Activated naive CD4-positive, alpha-beta T cell treated with anti-CD3 and anti-CD28 coated beads for 36 hours (primary cell): ENCODE measurements at regions not wholly inside any gene's neighbourhood (a gene's known extent, or its start where the extent isn't known, plus 50 kb on each side); places are given as distances from the start of the nearest gene placed in this dataset.
"Not testable (repeated sequence)": the region's sequence is repeated elsewhere in the genome, so short reads cannot be mapped to it uniquely, and the experiment has no call there.

ENCODE experiments used
- CTCF ChIA-PET: fragments of 350-600 bp; sonication (Branson Sonifier 250); formaldehyde crosslinking; loops from one replicate; lab custom pipeline; 2021; ENCODE audit warnings: antibody characterized with exemption; lab: Charles Lee
- DNase-seq: peaks from one replicate; pipeline ENCODE4 v3.0.0-alpha.2; 2020
- H3K27ac Mint-ChIP-seq: one replicate; pipeline ENCODE4 v1.8.0; 2021; ENCODE audit warnings: mild to moderate bottlenecking, mixed read lengths
- H3K27me3 Mint-ChIP-seq: one replicate; pipeline ENCODE4 v1.8.0; 2021; ENCODE audit warnings: low read depth, mixed read lengths
- H3K36me3 Mint-ChIP-seq: one replicate; pipeline ENCODE4 v1.8.0; 2021; ENCODE audit warnings: low read depth, mixed read lengths
- H3K4me1 Mint-ChIP-seq: one replicate; pipeline ENCODE4 v1.8.0; 2021; ENCODE audit warnings: low read depth, mixed read lengths
- H3K4me3 Mint-ChIP-seq: one replicate; pipeline ENCODE4 v1.8.0; 2021; ENCODE audit warnings: mild to moderate bottlenecking, moderate library complexity, mixed read lengths
- H3K9me3 Mint-ChIP-seq: one replicate; pipeline ENCODE4 v1.8.0; 2021; ENCODE audit warnings: mixed read lengths
- intact Hi-C: fragments of 100-400 bp; cut with micrococcal nuclease; formaldehyde crosslinking; loops from one replicate; pipeline ENCODE4 v1.15.1; 2023

DNA sequence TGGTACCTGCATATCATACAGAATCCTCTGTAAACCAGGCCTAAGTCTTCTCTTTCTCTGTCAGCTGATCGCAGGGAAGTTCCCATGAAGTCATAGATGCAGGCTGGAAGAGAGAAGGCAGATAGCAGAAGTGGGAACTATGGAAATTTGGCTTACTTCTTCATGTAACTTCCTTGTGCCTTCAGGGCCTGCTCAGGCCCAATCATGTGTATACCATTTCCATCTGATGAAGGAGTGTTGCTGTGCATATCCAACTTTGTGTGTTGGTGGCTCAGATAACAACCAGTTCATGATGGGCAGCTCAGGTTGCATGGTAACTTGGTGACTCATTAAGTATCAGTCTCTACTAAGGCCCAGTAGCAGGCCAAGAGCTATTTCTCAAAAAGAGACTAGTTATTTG is 53.1 kb upstream of the CEP295 start:
- no peaks in the 10 kb centered on the region for H3K36me3 Mint-ChIP-seq
- H3K9me3 Mint-ChIP-seq, result no peaks in the 10 kb centered on the region
- peaks cover 1% of the 10 kb centered on the region for H3K27me3 Mint-ChIP-seq
- DNase-seq, result no peak
- intact Hi-C loops, result no loop called here
- H3K27ac Mint-ChIP-seq, result no peak overlapping the region
- H3K4me3 Mint-ChIP-seq, result no peak overlapping the region
- no peaks in the 10 kb centered on the region for H3K4me1 Mint-ChIP-seq
- CTCF ChIA-PET, result no interaction called here

DNA sequence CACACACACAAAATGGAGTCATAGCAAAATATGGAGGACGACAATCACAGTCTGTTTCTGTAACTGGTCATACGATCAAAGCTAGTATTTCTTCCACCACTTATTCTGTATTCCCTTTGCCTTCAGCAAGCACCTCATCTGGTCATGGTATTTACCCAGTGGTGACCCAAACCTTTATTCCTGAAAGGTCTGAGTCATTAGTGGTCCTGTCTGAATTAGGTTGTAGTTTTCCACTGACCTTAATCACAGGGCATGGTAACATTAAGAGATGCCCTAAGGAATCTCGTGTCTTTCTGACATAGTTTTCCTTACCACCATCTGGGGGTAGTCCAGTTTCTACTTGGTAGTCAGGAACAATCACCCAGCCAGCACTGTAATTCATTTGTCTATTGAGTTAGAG is 54.8 kb upstream of the CEP295 start:
- Mint-ChIP-seq H3K4me3 (no peak overlapping the region), H3K36me3 (no peaks in the 10 kb centered on the region), H3K4me1 (no peaks in the 10 kb centered on the region), H3K9me3 (no peaks in the 10 kb centered on the region), H3K27ac (no peak overlapping the region), H3K27me3 (peaks cover 3% of the 10 kb centered on the region)
- CTCF ChIA-PET, result no interaction called here
- no peak for DNase-seq
- intact Hi-C loops, result no loop called here

DNA sequence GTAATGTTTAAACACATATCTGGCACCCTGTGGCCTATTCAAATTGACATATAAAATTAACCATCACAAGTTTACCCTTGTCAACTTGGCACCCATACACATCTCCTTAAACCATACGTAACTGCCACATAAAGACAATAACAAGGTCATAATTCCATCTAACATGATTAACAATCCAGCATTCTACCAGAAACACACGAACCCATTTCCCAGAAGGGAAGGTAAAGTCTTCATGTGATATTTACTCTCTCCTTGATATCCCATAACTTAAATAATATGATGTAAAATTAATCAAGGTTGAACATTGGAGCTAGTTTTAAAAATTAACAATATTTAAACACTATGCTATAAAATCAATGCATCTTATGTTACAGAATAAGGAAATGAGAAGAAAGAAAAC is 55.2 kb upstream of the CEP295 start:
- H3K36me3 Mint-ChIP-seq, result no peaks in the 10 kb centered on the region
- peaks cover 3% of the 10 kb centered on the region for H3K27me3 Mint-ChIP-seq
- no peaks in the 10 kb centered on the region for H3K4me1 Mint-ChIP-seq
- H3K4me3 Mint-ChIP-seq, result no peak overlapping the region
- CTCF ChIA-PET, result no interaction called here
- intact Hi-C loops, result no loop called here
- no peak for DNase-seq
- no peak overlapping the region for H3K27ac Mint-ChIP-seq
- no peaks in the 10 kb centered on the region for H3K9me3 Mint-ChIP-seq

DNA sequence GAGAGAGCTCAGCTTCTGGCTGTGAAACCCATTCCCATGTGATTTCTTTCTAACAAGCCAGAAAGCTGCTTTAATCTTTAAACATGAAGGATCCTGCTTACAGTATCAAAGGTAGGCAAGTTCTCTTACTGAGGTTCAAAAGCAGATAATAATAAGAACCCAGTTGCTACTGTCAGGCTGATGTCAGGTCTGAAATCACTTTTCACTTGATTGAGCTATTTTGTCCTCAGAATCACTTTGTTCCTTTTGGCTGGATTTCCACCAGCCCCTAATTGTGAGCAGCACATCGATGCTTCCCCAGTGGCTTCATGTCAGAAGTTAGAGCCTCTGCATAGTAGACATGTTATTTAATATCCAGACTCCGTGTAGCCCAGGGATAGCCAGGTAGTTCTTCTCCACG is 55.8 kb upstream of the CEP295 start:
- intact Hi-C loops, result no loop called here
- no peaks in the 10 kb centered on the region for H3K9me3 Mint-ChIP-seq
- no peak for DNase-seq
- CTCF ChIA-PET, result no interaction called here
- no peaks in the 10 kb centered on the region for H3K36me3 Mint-ChIP-seq
- H3K27ac Mint-ChIP-seq, result no peak overlapping the region
- H3K4me1 Mint-ChIP-seq, result no peaks in the 10 kb centered on the region
- peaks cover 4% of the 10 kb centered on the region for H3K27me3 Mint-ChIP-seq
- H3K4me3 Mint-ChIP-seq, result no peak overlapping the region

DNA sequence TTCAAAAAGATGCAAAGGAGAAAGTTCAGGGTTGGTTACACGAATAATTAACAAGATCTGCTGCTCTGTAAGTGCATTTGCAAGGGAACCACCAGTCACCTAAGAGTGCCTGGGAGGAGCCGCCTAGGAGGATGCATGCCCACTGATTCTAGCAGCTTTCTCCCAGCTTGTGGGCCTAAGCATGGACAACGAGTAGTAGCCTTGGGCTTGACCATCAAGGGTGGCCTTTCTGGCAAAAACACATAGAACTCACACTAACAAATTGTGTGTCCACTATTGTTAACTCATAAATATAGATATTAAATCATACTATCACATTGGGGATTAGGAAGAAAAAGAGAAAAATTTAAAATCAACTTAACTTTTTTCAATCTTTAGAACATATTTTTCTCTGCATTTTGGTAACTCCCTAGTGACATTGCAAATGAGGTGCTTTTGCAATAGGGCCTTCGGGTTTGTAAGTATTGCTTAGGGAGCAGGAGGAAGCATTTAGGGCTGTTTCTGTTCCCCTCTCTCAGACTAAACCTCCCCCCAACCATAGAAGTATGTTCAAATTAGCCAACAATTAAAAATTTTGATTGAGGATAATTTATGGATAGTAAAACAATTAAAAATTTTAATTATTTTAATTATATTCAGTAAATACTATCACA is 57.3 kb upstream of the CEP295 start:
- intact Hi-C loops, result no loop called here
- CTCF ChIA-PET, result no interaction called here
- H3K4me1 Mint-ChIP-seq, result no peaks in the 10 kb centered on the region
- no peak overlapping the region for H3K27ac Mint-ChIP-seq
- no peak overlapping the region for H3K4me3 Mint-ChIP-seq
- no peak for DNase-seq
- H3K27me3 Mint-ChIP-seq, result peaks cover 5% of the 10 kb centered on the region
- no peaks in the 10 kb centered on the region for H3K36me3 Mint-ChIP-seq
- H3K9me3 Mint-ChIP-seq, result no peaks in the 10 kb centered on the region

DNA sequence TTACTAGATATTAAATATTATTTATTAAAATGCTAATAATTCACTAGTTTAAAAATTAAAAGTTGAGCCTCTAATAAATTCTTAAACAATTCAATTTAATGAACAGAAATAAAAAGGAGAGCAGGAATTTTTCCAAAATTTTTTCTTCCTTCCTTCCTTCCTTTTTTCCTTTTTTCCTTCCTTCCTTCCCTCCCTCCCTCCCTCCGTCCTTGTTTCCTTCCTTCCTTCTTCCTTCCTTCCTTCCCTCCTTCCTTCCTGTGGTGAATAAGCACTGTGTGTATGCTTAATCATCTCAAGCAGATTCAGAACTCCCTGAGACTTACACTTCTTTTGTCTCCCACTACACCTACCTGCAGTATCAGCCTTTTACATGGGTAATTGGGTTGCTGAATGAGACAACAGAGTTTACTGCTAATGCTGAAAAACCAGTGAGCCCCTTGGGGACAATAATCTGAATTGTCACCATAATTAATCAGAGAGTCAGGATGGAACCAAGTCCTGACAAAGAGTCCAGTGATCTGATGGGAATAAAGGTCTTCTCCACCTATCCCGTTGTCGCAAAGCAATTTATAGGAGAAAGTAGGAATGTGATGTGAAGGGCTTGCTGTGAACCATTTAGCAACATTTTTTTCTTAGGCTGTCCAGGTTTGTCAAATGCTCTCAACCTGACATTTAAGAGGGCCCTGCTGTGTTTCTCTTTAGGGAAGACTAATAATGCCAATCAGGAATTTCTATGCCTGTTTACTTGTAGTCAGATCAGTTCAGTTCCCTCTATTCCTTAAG is 58.1 kb upstream of the CEP295 start:
- Mint-ChIP-seq H3K36me3 (no peaks in the 10 kb centered on the region), H3K27me3 (peaks cover 5% of the 10 kb centered on the region), H3K4me1 (no peaks in the 10 kb centered on the region), H3K27ac (no peak overlapping the region), H3K4me3 (no peak overlapping the region), H3K9me3 (no peaks in the 10 kb centered on the region)
- CTCF ChIA-PET, result no interaction called here
- intact Hi-C loops, result no loop called here
- no peak for DNase-seq

DNA sequence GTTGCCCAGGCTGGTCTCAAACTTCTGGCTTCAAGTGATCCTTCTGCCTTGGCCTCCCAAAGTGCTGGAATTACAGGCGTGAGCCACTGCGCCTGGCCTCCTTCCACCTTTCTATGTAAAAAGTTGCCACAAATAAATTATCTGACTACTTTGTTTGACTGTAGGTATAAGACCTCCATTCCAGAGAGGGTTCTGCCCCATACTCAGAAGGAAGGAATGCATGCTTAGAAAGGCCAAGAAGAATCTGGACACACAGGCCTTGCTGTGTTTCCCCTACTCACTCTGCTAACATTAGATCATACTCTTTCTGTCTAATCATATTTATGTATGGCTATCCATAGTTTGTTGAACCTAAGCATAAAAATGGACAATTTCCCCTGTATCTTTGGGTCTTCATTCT is 53.0 kb upstream of the SMCO4 start:
- CTCF ChIA-PET, result interaction anchor here (1.6 kb wide), 1 partner anchor 54 kb away, joined by 3 read pairs; no protein-coding TSS in a partner anchor
- not testable (repeated sequence) for H3K9me3 Mint-ChIP-seq

More for the DNA sequence above, 53.0 kb upstream of the SMCO4 start:
- H3K4me3 Mint-ChIP-seq, H3K27me3 Mint-ChIP-seq, intact Hi-C loops, DNase-seq, H3K36me3 Mint-ChIP-seq, H3K4me1 Mint-ChIP-seq, H3K27ac Mint-ChIP-seq: not testable (repeated sequence)
